Neural cell (in vitro differentiated cells): ENCODE measurements at regions not wholly inside any gene's neighbourhood (a gene's known extent, or its start where the extent isn't known, plus 50 kb on each side); places are given as distances from the start of the nearest gene placed in this dataset.

Source experiments
- H2AFZ ChIP-seq: fragments of 200-600, 300-800 bp; sonication (generic), shearing (Covaris generic); 2 replicates; pipeline ENCODE4 v1.6.0; 2014; ENCODE audit warnings: low read depth, mild to moderate bottlenecking, antibody characterized with exemption, low read length, moderate library complexity
- H3F3A ChIP-seq: fragments of 200-600 bp; shearing (Covaris generic); 2 replicates; pipeline ENCODE4 v1.6.1; 2016; ENCODE audit warnings: mild to moderate bottlenecking, moderate library complexity, mixed read lengths, antibody characterized with exemption, low read length; ENCODE audit not compliant: insufficient read depth, poor library complexity, severe bottlenecking
- H3K27ac ChIP-seq: fragments of 200-600, 300-800 bp; sonication (generic), shearing (Covaris generic); 2 replicates; pipeline ENCODE4 v1.5.1; 2014; ENCODE audit warnings: mild to moderate bottlenecking, low read length, moderate library complexity
- H3K27me3 ChIP-seq: fragments of 300-800, 200-600 bp; sonication (generic), shearing (Covaris generic); 2 replicates; pipeline ENCODE4 v1.6.0; 2014; ENCODE audit warnings: mild to moderate bottlenecking, low read depth, low read length, moderate library complexity; ENCODE audit not compliant: insufficient read depth
- H3K36me3 ChIP-seq: fragments of 300-800, 200-600 bp; sonication (generic), shearing (Covaris generic); 2 replicates; pipeline ENCODE4 v1.5.1; 2014; ENCODE audit warnings: mild to moderate bottlenecking, antibody characterized with exemption, low read length, moderate library complexity; ENCODE audit not compliant: insufficient read depth
- H3K4me2 ChIP-seq: fragments of 300-800, 200-600 bp; sonication (generic), shearing (Covaris generic); 2 replicates; pipeline ENCODE4 v1.6.0; 2014; ENCODE audit warnings: mild to moderate bottlenecking, low read length
- H3K4me3 ChIP-seq: fragments of 300-800, 200-600 bp; sonication (generic), shearing (Covaris generic); 2 replicates; pipeline ENCODE4 v1.5.1; 2014; ENCODE audit warnings: mild to moderate bottlenecking, low read length, moderate library complexity
- H3K79me2 ChIP-seq: fragments of 200-600 bp; shearing (Covaris generic); replicated peaks from 2 replicates; pipeline ENCODE4 v1.6.0; 2014; ENCODE audit warnings: mild to moderate bottlenecking, low read length, moderate library complexity; ENCODE audit not compliant: insufficient read depth
- H3K9ac ChIP-seq: fragments of 300-800, 200-600 bp; sonication (generic), shearing (Covaris generic); 2 replicates; pipeline ENCODE4 v1.6.1; 2016; ENCODE audit warnings: mild to moderate bottlenecking, low read length, mixed read lengths
- H3K9me2 ChIP-seq: fragments of 200-600 bp; shearing (Covaris generic); 2 replicates; pipeline ENCODE4 v1.6.1; 2016; ENCODE audit warnings: mild to moderate bottlenecking, low read length, mixed read lengths; ENCODE audit not compliant: insufficient read depth
- H3K9me3 ChIP-seq: fragments of 200-600, 300-800 bp; sonication (generic), shearing (Covaris generic); 2 replicates; pipeline ENCODE4 v1.6.1; 2016; ENCODE audit warnings: mild to moderate bottlenecking, mixed run types, low read length, moderate library complexity, mixed read lengths
- H4K20me1 ChIP-seq: fragments of 200-600 bp; shearing (Covaris generic); 2 replicates; pipeline ENCODE4 v1.6.1; 2016; ENCODE audit warnings: mild to moderate bottlenecking, mixed run types; ENCODE audit not compliant: insufficient read depth
- EP300 ChIP-seq: fragments of 450-650 bp; conservative IDR thresholded peaks from 2 replicates; pipeline ENCODE4 v1.6.1; 2014; ENCODE audit warnings: antibody characterized with exemption, mild to moderate bottlenecking, moderate library complexity; ENCODE audit not compliant: poor library complexity, severe bottlenecking
- EZH2 ChIP-seq: fragments of 200-600, 300-800 bp; shearing (Covaris generic), sonication (generic); IDR thresholded peaks from 2 replicates; pipeline ENCODE4 v1.6.1; 2014; ENCODE audit warnings: antibody characterized with exemption, low read length, borderline replicate concordance, mild to moderate bottlenecking; ENCODE audit not compliant: insufficient read depth, poor library complexity, severe bottlenecking
- MXI1 ChIP-seq: fragments of 450-650 bp; conservative IDR thresholded peaks from 2 replicates; pipeline ENCODE4 v1.6.1; 2014; ENCODE audit warnings: antibody characterized with exemption, mild to moderate bottlenecking; ENCODE audit not compliant: poor library complexity, severe bottlenecking
- POLR2AphosphoS5 ChIP-seq: IDR thresholded peaks from 2 replicates; pipeline ENCODE4 v1.6.1; 2012
- RAD21 ChIP-seq: fragments of 450-650 bp; conservative IDR thresholded peaks from 2 replicates; pipeline ENCODE4 v1.6.1; 2014; ENCODE audit warnings: antibody characterized with exemption, mild to moderate bottlenecking, moderate library complexity
- SMC3 ChIP-seq: fragments of 450-650 bp; conservative IDR thresholded peaks from 2 replicates; pipeline ENCODE4 v1.6.1; 2014; ENCODE audit warnings: antibody characterized with exemption, mild to moderate bottlenecking, moderate library complexity; ENCODE audit not compliant: poor library complexity
- TAF1 ChIP-seq: IDR thresholded peaks from 2 replicates; pipeline ENCODE4 v1.6.1; 2012; ENCODE audit warnings: low read depth
- TF ChIP-seq, protein P1 (sequence below): IDR thresholded peaks from 2 replicates; pipeline ENCODE4 v1.6.1; 2012; ENCODE audit warnings: borderline replicate concordance
- TF ChIP-seq, protein P2 (sequence below): fragments of 450-650 bp; IDR thresholded peaks from 2 replicates; pipeline ENCODE4 v1.5.1; 2014; ENCODE audit warnings: antibody characterized with exemption, mild to moderate bottlenecking, moderate library complexity; ENCODE audit not compliant: poor library complexity, severe bottlenecking

DNA sequence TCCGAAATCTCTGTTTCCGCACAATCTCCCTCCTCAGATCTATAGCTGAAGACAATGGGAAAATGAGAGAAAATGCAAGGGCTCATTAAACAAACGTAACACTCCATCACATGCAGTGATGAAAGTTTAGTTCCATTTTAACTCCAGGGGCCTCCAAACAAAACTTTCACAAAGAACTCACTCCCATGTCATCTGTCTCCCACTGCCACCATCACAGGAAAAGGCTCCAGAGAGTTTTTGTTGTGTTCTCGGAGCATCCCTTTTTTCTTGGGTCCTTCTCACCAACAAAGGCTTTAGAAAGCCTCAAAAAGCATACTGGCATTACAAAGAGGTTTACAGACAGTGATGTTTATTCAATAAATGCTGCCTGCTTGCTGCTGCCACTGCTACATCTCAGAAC lies 339.6 kb downstream of the TPBG start:
- no peak overlapping the region for H2AFZ ChIP-seq
- no peaks in the 10 kb centered on the region for H3K27me3 ChIP-seq
- no peaks in the 10 kb centered on the region for H3K79me2 ChIP-seq
- H3F3A ChIP-seq = no peaks in the 10 kb centered on the region
- no peak overlapping the region for H3K4me2 ChIP-seq
- H3K9me2 ChIP-seq = no peaks in the 10 kb centered on the region
- H3K9ac ChIP-seq = no peak overlapping the region
- no peak overlapping the region for H3K27ac ChIP-seq
- TF ChIP-seq POLR2AphosphoS5 (no peak), EZH2 (no peak), EP300 (no peak)
- no peaks in the 10 kb centered on the region for H3K9me3 ChIP-seq
- no peak overlapping the region for H3K4me3 ChIP-seq
- no peaks in the 10 kb centered on the region for H4K20me1 ChIP-seq
- no peaks in the 10 kb centered on the region for H3K36me3 ChIP-seq

DNA sequence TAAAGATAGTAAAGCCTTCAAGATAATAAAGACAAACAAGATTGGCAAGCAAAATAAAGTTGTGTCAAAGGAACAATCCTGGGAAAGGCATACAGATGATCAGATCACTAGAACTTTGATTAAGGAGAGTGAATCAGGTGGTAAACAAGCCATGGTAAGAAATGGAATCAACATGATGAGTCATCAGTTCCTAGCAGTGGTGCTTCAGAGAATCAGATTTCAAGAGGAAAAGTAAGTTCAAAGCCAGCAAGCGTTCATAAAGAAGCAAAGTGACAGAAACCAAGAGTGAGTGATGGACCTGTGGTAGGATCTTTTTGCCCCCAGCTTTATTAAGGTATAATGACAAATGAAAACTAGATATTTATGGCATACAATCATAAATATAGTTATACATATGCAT lies 340.4 kb downstream of the TPBG start:
- Histone ChIP-seq H3K4me2 (no peak overlapping the region), H3K27ac (no peak overlapping the region), H4K20me1 (no peaks in the 10 kb centered on the region), H3K79me2 (no peaks in the 10 kb centered on the region), H3K27me3 (no peaks in the 10 kb centered on the region), H3K4me3 (no peak overlapping the region), H3K9me2 (no peaks in the 10 kb centered on the region), H3F3A (no peaks in the 10 kb centered on the region), H3K9me3 (no peaks in the 10 kb centered on the region), H3K36me3 (no peaks in the 10 kb centered on the region), H3K9ac (no peak overlapping the region), H2AFZ (no peak overlapping the region)
- TF ChIP-seq POLR2AphosphoS5 (no peak), MXI1 (no peak), EZH2 (no peak), EP300 (no peak), SMC3 (no peak), TAF1 (no peak), RAD21 (no peak)
- TF ChIP-seq, protein P1, sequence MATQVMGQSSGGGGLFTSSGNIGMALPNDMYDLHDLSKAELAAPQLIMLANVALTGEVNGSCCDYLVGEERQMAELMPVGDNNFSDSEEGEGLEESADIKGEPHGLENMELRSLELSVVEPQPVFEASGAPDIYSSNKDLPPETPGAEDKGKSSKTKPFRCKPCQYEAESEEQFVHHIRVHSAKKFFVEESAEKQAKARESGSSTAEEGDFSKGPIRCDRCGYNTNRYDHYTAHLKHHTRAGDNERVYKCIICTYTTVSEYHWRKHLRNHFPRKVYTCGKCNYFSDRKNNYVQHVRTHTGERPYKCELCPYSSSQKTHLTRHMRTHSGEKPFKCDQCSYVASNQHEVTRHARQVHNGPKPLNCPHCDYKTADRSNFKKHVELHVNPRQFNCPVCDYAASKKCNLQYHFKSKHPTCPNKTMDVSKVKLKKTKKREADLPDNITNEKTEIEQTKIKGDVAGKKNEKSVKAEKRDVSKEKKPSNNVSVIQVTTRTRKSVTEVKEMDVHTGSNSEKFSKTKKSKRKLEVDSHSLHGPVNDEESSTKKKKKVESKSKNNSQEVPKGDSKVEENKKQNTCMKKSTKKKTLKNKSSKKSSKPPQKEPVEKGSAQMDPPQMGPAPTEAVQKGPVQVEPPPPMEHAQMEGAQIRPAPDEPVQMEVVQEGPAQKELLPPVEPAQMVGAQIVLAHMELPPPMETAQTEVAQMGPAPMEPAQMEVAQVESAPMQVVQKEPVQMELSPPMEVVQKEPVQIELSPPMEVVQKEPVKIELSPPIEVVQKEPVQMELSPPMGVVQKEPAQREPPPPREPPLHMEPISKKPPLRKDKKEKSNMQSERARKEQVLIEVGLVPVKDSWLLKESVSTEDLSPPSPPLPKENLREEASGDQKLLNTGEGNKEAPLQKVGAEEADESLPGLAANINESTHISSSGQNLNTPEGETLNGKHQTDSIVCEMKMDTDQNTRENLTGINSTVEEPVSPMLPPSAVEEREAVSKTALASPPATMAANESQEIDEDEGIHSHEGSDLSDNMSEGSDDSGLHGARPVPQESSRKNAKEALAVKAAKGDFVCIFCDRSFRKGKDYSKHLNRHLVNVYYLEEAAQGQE = no peak
- TF ChIP-seq, protein P2, sequence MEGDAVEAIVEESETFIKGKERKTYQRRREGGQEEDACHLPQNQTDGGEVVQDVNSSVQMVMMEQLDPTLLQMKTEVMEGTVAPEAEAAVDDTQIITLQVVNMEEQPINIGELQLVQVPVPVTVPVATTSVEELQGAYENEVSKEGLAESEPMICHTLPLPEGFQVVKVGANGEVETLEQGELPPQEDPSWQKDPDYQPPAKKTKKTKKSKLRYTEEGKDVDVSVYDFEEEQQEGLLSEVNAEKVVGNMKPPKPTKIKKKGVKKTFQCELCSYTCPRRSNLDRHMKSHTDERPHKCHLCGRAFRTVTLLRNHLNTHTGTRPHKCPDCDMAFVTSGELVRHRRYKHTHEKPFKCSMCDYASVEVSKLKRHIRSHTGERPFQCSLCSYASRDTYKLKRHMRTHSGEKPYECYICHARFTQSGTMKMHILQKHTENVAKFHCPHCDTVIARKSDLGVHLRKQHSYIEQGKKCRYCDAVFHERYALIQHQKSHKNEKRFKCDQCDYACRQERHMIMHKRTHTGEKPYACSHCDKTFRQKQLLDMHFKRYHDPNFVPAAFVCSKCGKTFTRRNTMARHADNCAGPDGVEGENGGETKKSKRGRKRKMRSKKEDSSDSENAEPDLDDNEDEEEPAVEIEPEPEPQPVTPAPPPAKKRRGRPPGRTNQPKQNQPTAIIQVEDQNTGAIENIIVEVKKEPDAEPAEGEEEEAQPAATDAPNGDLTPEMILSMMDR = no peak

DNA sequence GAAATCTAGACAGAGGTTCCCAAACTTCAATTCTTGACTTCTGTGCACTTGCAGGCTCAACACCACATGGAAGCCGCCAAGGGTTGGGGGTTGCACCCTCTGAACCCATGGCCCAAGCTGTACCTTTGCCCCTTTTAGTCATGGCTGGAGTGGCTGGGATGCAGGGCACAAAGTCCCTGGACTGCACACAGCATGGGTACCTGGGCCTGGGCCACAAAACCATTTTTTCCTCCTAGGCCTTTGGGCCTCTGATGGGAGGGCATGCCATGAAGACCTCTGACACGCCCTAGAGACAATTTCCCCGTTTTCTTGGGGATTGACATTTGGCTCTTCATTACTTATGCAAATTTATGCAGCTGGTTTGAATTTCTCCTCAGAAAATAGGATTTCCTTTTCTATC lies 342.0 kb downstream of the TPBG start:
- Histone ChIP-seq H3K9me3 (peaks cover 3% of the 10 kb centered on the region), H3K79me2 (no peaks in the 10 kb centered on the region), H3K36me3 (no peaks in the 10 kb centered on the region), H3K4me3 (no peak overlapping the region), H4K20me1 (no peaks in the 10 kb centered on the region), H3K9me2 (no peaks in the 10 kb centered on the region), H3K27me3 (no peaks in the 10 kb centered on the region), H3F3A (no peaks in the 10 kb centered on the region), H3K4me2 (no peak overlapping the region), H3K27ac (no peak overlapping the region), H2AFZ (no peak overlapping the region), H3K9ac (no peak overlapping the region)
- TF ChIP-seq RAD21 (no peak), EP300 (no peak), MXI1 (no peak), TAF1 (no peak), EZH2 (no peak), SMC3 (no peak), POLR2AphosphoS5 (no peak)
- TF ChIP-seq, protein P2 = no peak
- TF ChIP-seq, protein P1 = no peak
